Loucy (cell line): ENCODE measurements at regions not wholly inside any gene's neighbourhood (a gene's known extent, or its start where the extent isn't known, plus 50 kb on each side); places are given as distances from the start of the nearest gene placed in this dataset.

Experiments
- EZH2phosphoT487 ChIP-seq: fragments of 200-600 bp; IDR thresholded peaks from 2 replicates; pipeline ENCODE4 v1.6.1; 2018; ENCODE audit warnings: antibody characterized with exemption, mild to moderate bottlenecking, moderate library complexity, borderline replicate concordance
- TF ChIP-seq, protein P1 (sequence below): fragments of 200-600 bp; sonication (generic); conservative IDR thresholded peaks from 2 replicates; pipeline ENCODE4 v1.5.1; 2014; ENCODE audit warnings: mild to moderate bottlenecking, antibody characterized with exemption, low read length

DNA sequence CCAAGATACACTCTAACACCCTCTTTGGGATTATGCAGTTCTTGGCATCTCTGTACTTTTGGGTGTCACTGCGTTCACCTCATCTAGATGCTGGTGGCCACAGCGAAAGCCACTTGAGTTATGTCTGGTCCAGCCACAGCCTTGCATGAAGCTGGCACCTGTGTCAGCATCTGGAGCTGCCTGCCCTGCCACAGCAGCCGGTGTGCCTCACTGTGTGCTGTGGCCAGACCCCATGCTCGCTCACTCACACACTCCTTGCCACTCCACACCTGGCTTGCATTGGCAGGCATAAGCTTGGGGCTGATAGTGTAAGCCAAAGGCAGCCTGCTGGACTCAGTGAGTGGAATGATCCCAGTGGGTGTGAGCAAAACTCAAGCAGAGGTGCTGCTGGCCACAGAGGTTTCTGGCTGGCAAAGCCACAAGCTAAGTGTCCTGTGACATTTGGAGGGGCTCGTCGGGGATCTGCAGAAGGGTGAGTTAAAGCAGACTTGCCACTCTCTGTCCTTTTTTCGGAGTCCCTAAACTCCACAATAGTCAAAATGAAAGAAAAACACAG lies 442.7 kb upstream of the CDH8 start:
- TF ChIP-seq, protein P1, sequence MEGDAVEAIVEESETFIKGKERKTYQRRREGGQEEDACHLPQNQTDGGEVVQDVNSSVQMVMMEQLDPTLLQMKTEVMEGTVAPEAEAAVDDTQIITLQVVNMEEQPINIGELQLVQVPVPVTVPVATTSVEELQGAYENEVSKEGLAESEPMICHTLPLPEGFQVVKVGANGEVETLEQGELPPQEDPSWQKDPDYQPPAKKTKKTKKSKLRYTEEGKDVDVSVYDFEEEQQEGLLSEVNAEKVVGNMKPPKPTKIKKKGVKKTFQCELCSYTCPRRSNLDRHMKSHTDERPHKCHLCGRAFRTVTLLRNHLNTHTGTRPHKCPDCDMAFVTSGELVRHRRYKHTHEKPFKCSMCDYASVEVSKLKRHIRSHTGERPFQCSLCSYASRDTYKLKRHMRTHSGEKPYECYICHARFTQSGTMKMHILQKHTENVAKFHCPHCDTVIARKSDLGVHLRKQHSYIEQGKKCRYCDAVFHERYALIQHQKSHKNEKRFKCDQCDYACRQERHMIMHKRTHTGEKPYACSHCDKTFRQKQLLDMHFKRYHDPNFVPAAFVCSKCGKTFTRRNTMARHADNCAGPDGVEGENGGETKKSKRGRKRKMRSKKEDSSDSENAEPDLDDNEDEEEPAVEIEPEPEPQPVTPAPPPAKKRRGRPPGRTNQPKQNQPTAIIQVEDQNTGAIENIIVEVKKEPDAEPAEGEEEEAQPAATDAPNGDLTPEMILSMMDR, result no peak
- TF ChIP-seq EZH2phosphoT487, result no peak
